ENCODE measurements at regions not wholly inside any gene's neighbourhood (a gene's known extent, or its start where the extent isn't known, plus 50 kb on each side); places are given as distances from the start of the nearest gene placed in this dataset.
"Not testable (repeated sequence)": the region's sequence is repeated elsewhere in the genome, so short reads cannot be mapped to it uniquely, and the experiment has no call there.

DNA sequence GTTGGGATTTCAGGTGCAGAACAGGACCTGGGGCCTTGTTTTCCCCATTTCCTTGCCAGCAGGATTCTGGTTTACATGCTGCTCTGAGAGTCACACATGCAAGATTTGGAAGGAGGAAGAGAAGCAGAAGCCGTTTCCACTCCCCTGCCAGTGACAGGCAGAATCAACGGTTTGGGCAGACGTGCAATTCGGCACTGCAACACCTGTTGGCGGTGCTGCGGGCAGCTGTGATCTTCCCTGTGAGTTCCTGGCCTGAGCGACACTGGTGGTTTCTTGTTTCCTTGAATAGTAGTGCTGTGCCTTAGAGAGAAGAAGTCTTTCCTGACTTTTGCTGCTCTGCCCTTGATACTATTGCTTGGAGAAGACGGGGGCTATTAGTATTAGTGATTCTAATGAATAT is 1126.2 kb downstream of the TYW1 start:
- no peak for DNase-seq

DNA sequence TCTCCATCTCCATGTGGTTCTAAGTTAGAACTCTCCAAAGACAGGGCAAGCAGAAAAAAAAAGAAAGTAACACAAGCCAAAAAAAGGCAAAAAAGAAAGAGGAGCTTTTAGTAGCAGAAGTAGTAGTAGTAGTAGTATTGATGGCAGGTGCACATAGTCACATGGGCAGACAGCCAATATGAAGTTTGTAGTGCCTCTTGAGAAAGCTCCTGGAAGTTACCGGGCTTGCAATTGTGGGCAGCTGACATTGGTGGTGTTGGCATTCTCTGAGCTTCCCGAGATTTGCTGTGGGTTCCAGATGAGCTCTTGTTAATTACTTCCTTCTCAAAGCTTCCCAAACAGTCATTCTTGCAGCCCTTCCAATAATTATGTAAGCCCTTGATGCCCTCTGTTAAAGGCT is 1128.5 kb downstream of the TYW1 start:
- no peak for DNase-seq

DNA sequence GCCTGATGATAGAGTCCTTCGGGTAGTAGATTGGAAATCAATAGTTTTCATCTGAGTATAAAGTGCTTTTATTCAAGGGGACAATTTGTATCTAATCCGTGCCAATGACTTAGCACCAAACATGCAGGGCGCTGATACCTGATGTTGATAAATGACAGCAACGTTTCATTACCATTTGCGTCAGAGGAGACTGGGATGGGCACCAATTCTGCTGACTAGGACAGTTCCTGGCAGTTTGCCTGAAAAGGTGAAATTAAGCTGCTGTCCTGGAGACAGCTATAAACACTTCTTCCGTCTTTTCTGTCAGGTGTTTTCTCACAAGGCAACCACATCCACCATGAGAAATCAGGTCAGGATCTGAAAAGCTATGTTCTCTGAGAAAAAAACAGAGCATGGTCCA is 1136.4 kb downstream of the TYW1 start:
- no peak for DNase-seq

DNA sequence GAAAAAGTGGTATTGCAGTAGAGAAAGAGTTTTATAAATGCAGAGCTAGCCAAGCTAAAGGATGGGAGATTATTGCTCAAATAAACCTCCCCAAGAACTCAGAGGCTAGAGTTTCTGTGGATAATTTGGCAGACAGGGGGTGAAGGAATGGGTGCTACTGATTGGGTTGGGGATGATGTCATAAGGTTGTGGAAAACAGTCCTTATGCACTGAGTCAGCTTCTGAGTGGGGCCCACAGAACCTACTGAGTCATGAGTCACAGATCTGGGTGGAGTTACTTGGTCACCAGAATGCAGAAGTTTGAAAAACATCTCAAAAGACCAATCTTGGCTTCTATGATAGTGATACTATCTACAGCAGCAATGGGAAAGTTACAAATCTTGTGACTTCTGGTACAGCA is 1146.7 kb downstream of the TYW1 start:
- DNase-seq = no peak

DNA sequence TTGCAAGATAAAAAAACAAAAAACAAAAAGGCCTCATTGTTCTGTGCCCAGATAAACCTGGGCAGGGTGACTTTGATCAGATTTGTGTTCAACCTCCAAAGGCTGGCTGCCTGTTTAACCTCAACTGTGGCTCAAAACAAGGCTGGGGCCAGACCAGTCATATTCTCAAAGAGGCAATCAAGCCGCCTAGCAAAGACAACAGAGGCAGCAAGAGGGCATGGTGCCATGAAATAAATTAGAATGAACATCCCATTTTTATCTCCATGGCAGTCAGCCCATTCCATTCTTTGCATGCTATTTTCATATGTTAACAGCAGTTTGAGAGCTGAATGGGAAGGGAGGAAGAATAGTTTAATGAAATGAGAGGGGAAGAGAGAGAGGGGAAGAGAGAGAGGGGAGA is 1150.3 kb downstream of the TYW1 start:
- DNase-seq = no peak

DNA sequence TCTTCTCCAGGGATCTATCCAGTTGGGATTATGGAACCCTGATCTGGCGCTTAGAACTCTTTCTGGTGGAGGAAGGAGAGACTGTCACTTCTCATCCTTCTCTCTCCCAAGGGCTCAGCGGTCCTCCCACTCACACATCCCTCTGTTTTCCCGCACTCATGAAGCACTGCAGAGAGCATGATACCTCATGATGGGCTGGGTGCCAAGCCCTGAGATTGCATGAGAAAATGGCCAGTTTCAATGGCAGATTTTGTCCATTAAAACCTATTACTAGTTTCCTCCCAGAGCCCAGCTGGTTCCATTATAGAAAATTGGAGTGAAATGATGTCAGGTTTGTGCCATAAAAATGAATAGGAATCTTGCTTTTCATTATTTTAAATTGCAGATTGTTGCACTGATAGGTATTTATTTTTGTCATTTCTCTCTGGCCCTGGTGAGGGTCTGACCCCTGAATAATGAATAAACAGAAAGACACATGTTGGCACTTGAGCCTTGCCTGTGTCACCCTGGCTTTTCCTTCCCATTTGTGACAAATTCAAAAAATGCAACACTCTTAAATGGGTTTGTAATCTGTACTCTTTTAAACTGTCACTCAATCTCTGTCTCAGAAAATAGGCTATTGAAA is 1151.1 kb downstream of the TYW1 start:
- no peak for DNase-seq

DNA sequence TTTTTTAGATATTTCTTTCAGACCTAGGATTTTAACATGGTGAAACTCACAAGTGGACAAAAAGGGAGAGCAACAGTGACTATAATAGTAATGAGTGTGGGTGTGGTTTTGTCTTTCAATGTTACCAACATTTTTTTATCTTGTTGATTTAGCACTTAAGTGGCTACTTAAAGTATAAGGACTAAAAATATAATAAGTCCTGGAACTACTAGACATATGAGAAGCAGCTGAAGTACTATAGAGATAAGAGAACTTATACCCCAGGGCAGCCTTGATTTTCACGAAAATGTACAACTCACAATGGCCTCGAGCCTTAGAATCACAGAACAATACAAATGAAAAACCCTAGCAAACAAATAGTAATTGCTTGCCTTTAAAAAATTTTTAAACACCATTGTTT is 1151.8 kb downstream of the TYW1 start:
- no peak for DNase-seq

DNA sequence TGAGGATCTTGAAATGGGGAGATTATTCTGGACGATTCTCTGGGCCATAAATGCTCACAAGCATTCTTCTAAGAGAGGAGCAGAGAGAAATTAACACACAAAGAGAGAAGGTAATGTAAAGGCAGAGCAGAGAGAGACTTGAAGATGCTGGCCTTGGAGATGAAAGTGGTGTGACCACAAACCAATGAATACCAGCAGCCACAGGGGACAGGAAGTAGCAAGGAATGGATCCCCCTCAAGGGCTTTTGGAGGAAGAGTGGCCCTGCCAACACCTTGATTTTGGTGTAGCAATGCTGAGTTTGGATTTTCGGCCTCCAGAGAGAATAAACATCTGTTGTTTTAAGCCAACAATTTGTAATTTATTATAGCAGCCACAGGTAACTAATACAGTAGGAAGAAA is 1155.6 kb downstream of the TYW1 start:
- DNase-seq = no peak

DNA sequence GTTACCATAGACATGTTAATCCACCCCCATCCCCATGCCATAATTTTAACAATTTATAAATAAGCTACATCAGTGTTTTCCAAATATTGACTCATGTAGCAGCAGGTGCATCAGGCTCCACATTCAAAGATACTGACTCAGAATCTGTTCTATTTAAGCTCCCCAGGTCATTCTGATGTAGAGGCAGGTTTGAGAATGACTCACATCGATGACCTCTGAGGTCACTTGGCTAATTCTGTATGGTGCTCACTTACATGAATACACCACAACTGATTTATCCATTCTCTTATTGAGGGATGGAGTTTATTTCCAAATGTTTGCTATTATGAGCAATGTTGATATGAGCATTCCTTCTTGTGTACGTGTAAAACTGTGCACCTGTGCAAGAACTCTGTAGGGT is 1159.0 kb downstream of the TYW1 start:
- no peak for DNase-seq

DNA sequence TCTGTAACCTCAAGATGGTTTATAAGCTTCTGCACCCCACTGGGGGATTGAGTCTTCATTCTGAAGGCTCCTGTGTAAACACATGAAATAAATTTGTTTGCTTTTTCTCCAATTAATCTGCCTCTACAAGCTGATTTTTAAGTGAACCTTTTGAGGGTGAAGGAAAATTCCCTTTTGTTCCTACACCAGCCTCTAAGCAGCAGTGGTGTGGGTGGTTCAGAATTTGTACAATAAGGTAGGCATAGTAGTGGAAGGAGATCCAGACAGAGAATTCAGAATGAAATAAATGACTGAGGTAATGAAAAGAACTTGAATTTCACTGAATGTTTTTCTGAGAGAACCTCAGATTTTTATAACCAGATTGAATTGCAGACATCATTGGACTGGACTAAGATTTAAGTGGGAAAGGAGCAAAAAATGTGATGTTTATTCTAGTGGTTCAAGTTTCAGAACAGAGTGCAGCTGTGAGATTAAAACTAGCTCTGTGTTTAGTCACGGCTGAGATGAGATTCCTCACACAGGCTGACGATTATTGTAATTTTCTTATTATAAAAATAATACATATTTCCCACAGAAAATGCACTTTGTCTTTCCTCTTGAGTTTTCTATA is 1162.2 kb downstream of the TYW1 start:
- no peak for DNase-seq

DNA sequence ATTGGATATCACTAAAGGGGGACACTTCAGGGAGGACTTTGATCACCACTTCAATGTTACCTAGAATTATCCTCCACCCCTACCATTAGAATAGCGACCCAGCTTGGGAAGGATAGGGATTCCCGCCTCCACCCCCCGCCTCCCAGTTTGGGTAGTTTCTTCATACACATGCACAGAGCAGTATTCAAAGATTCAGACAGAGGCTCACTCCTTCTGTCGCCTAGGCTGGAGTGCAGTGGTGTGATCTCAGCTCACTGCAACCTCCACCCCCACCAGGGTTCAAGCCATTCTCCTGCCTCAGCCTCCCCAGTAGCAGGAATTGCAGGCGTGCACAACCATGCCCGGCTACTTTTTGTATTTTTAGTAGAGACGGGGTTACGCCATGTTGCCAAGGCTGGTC is 1166.1 kb downstream of the TYW1 start:
- DNase-seq = no peak

DNA sequence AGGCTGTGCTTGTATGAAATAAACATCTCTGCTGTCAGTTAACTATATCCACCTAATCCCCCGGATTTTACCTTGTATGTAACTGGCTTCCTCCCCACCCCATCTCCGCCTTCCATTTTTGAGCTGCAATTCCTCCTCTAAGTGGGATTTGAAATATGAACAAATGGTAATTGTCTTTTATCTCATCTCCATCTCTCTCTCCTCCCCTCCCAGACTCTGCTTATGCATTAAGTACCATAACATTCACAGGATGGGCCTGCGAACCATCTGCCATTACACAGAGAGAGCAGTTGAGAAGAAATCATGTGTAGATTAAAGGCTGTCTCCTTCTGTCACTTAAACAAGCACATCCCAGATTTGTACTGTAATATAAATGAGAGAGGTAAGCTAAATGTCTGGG is 1169.9 kb downstream of the TYW1 start:
- DNase-seq = no peak

DNA sequence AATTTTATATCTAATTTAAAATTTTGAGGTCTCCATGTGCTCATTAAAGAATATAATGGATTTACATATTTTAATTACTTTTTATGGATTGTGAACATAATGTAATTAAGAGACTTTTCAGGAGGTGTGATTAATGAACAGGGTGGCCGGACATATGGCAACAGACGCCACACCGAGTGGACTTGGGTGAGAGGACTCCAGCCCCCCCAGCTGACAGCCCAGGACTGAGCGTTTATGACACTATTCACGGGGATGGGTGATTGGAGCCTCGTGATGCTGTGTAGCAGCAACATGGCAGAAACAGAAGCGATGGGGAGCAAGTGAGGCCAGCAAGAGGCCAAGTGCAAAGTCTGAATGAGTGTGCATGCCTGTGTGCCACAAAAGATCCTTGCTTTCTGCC is 1176.9 kb downstream of the TYW1 start:
- DNase-seq = no peak

DNA sequence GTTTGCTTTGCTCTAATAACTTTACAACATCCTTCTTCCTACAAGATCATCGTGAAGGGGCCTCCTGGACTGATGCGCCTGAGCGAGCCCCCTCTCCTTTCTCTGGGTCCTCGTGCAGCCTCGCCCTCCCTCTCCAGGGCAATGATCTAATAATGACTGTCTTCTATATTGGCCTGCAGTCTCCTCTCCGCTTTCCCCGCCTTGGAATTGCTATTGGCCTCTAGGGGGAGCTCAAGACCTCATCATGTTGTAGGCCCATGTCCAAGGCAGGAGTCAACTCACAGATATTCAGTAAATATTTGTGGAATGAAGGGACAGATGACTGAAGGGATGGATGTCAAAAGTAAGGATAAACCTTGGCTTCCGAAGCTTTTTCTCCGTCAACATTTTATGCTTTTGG is 1180.3 kb downstream of the TYW1 start:
- DNase-seq = no peak

DNA sequence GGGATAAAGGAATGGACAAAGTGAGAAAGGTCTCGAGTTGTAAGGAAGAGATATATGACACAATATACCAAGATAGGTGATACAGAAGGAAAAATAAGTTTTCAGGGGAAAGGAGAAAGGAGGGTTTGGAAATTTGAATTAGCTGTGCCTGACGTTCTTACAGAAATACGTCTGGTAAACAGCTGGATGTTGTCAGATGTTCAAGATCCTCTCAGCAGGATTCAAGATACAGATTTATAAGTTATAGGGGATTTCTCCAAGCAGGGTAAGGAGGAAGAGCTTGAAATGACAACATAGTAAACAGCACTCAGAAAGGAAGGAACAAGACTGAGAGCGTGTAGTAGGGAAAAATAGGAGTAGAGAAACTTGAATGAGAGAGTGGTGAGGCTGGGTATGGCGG is 1184.1 kb downstream of the TYW1 start:
- DNase-seq = no peak

DNA sequence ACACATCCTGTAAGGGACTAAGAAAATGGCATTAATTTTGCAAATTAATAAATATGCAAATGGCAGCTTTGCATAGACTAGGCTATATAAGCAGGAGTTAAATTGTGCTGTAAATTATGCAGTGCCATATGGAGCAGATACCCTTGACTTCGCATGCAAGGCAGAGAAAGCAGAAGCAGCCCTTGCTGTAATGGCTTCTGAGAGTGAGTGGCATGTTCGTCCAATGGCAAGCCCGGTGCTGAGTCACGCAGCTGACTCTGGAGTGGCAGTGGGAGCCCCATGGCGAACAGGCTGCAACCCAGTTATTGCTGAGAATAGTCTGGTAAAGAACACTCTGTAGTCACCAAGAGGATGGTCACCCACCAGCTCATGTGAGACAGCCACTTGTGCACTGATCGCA is 1186.5 kb downstream of the TYW1 start:
- DNase-seq = no peak

DNA sequence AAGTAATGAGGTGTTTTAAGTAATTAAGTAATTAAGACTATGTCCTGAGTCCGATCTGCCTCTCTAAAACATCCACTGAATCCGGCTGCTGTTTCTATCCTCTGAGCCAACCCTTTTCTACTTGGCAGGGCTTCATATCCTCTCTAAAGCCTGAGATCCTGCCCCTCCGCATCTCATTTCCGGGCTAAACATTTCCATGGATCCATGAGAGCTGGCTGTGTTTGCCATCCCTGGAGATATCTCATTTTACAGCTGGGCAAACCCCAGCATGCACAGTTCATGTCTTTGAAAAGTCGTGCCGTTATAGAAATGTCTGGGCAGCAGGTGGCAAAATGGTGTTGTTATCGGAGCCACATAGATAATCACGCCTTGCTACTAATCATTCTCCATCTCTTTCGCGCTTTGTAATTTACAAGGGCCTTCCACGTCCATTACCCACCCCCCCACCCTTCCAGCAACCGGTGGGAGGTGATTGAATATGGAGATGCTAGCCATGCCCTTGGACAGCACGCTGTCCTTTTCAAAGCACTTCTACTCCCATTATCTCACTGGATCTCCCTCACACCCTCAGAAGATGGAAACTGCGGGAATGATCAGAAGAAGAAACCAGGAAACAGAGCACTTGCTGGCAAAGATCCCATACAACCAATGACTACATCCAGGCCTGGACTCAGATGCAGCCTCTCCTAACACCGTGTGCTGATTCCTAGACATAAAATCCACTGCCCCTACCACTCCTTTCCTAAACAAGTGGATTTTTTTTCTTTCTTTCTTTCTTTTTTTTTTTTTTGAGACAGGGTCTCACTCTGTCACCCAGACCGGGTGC is 1189.2 kb downstream of the TYW1 start:
- no peak for DNase-seq

DNA sequence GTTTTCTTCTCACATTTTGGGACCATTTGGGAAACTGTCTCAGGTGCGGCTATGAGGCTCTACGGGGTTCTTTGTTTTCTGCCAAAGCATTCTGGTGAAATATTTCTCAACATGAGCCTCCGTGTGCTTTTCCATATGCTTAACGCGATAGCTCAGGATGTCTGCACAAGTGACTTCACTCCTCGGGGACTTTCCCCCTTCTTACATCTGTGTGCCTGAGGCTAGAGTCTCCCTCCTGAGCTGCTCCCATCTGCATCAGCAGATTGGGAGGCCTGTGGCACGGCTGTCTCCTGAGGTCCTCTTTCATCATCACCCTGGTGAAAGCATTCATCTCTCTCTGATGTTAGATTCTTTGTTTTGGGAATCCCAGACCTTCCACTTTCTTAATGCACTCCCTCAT is 1190.9 kb downstream of the TYW1 start:
- DNase-seq = no peak

DNA sequence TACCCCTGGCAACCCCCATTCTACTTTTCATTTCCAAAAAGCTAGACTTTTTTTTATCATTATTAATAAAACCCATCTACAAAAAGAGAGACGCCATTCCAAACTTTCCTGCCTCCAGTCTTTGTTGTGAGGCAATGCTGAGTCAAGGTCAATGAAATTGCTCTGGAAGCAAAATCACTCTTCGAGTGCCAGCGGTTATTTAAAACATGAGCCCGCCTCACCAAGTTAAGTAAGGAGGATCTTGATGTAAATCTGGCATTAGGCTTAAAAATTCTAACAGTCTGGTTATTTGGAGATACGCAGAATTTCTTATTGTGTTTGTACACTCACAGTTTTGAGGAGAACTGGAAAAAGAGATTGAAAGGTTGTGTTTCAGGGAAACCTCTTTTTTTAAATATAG is 1196.3 kb downstream of the TYW1 start:
- no peak for DNase-seq

DNA sequence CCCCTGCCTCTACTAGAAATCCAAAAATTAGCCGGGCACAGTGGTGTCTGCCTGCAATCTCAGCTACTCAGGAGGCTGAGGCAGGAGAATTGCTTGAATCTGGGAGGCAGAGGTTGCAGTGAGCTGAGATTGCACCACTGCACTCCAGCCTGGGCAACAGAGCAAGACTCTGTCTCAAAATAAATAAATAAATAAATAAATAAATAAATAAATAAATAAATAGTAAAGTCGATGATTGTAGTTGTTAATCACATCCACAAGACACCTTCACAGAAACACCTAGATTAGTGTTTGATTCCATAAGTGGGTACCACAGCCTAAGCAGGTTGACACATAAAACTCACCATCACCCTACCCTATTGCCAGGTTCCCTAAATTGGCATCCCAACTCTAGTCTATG is 1199.0 kb downstream of the TYW1 start:
- DNase-seq = not testable (repeated sequence)

DNA sequence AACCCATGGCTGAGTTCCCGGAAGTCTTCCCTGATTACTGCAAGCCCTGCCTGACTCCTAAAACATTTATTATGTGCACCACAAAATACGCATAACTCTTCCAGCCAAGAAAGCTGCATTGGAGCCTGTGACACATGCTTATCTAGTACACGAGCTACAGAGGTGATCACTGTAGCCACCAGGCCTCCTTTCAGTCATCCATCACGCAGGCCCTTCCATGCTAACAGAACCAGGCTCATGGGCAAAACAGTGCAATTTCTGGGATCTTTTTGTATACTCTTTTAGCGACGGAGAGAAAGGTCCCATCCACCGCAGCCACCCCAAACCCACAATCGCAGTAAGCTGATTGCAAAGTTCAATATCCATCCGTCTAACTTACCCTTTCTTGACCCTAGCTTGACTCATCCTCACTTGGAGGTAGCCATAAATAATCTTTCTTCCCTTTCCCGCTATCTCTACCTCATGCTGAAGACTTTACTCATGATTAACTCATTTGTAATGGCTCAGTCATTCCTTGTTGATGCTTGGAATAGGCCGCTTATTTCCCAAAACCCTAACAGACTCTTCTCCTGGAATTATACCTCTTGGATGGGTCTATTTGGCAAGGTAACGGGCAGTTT is 1203.5 kb downstream of the TYW1 start:
- no peak for DNase-seq

DNA sequence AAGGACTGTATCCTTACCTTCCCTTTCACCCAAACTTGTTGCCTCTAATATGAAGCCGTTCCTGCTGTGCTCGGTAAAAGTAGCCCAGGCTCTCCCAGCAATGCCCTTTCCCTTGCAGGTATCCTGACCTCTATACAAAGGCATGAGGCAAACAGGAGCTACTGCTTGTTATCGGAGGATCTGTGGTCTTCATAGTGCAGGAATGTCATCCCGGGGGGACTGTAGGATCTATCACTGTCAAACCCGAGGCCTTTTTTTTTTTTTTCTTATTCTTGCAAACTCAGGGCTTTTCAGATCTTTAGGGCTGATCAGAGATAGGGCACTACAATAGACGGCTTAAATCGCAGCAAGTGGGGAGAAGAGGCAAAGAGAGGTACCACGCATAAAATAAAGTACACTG is 1206.6 kb downstream of the TYW1 start:
- no peak for DNase-seq

DNA sequence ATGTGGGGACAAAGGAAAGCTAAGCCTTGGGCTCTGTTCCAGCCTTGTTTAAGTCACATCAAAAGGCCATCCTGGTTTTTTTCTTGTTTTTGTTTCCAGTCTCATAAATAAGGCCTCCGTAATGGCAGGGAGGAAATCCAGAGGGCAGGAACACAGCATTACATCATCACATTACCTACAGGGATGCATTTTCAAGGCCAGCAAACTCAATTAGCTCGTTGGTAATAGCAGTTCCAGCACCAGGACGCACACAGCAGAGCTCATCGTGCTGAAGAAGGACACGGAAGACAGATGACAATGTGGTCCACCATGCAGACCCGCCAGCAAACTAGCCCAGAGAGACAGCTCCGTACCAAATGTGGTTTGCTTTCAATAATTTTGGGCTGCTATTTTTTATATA is 1209.2 kb downstream of the TYW1 start:
- DNase-seq = no peak

DNA sequence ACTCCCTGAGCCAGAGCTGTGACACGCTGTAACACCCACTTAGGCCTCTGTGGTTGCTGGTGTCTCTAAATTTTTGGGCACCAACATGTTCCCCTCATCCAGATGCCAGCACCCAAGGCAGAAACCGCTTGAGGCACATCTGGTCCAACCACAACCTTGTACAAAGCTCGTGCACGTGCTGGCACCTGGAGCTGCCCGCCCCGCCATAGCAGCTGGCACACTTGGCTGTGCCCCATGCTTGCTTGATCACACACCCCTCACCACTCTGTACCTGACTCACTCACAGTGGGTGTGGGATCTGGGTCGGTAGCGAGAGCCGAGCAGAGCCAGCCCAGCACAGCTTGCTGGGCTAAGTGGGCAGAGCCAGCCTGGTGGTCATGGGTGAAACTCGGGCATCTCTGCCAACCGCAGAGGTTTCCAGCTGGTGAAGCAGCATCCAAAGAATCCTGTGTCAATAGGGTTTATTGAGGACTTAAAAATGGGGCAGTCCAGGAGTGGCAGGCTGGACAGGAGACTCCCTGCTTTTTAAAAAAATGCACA is 1210.4 kb downstream of the TYW1 start:
- no peak for DNase-seq

Measured in CD4-positive, alpha-beta T cell treated with Interleukin-1 beta for 1 hour (primary cell).